ENCODE measurements at regions not wholly inside any gene's neighbourhood (a gene's known extent, or its start where the extent isn't known, plus 50 kb on each side); places are given as distances from the start of the nearest gene placed in this dataset.
"Not testable (repeated sequence)": the region's sequence is repeated elsewhere in the genome, so short reads cannot be mapped to it uniquely, and the experiment has no call there.

DNA sequence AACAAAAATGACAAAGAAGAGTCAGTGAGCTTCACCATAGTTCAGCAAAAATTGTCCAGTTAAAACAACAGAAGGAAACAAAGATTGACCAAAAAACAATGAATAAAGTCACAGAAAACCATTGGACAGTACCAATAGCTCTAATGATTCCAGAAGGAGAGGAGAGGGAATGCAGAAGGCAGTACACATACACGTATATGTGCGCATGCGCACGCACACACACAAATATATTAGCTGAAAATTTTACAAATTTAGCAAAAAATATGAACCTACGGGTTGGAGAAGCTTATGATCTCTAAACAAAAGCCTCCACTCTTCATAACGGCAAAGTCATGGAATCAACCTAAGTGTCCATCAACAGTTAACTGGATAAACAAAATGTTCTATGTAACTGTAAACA is 120.3 kb upstream of the MON1B start:
- no peak for DNase-seq

DNA sequence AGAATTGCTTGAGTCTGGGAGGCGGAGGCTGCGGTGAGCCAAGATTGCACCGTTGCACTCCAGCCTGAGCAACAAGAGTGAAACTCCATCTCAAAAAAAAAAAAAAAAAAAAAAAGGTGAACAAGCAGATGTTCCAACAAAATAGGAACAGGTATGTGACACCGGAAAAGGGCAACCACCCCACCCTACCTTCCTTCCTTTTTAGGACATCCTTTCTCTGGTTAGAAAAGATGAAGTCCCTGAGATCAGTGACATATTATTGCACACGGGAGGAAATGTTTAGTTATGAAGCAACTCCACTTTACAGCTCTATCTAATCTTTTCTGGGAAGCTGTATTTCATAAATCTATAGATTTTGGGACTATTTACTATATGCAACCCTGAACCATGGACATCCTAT is 114.2 kb upstream of the MON1B start:
- DNase-seq, result no peak

DNA sequence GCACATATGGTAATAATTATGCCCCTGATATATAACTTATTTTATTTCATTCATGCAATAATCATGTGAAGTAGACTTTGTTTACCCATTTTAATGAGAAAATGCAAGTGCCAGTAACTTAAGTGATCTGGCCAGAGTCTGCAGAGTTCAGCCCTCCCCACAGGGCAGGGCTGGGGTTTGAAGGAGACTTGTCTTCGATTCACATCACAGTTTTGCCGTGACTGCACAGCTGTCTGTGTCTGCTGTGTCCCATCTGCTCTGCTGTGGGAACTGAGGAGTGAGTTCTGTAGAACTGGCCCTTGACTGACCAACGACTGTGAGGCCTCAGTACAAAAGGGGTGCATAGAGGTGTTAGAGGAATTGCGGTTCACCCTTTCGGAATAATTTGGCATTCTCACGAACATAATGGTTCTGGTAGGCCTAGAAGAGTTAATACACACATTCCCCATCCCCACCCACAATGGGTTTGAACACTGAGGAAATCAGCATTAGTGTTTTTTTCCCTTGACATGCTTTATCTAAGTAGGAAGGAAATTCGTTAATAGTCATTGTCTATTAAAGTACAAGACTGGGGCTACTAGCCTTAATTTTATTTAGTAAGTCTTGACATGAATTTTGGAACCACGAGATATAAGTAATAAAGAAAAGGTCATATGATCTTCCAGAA is 113.6 kb upstream of the MON1B start:
- no peak for DNase-seq

DNA sequence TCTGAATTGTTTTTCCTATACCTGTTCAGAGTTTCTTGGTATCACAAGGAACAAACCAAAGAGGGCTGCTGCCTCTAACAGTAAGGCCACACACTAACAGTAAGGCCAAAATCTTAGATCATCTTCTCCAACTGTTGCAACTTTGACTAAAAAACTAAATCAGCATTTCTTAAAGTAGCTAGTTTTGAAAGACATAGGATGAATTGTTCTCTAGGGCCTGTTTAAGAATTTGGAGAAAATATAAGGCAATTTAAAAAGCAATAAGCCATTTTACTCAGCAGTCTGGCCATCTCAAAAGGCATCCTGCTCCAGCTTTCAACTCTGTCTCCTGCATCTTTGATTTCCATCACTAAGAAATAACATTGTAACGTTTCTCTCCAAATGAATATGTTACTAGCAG is 105.0 kb upstream of the MON1B start:
- DNase-seq, result no peak

DNA sequence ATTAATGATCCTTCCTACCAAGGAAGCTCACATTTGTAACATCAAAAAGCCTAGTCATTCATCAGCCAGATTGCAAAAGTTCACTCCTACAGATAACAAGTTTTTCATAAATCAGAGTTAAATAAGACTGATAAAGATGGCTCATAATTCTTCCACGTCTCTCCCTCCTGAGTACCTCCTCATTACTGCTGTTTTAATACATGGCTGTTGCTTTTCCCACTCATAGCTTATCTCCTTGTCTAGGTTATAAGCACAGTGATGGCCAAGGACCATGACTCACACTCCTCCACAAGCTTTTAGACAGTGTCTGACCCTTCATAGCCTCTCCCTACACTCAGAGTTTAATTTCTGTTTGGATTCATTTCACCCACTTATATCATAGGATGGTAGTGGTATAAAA is 100.9 kb upstream of the MON1B start:
- DNase-seq, result no peak

DNA sequence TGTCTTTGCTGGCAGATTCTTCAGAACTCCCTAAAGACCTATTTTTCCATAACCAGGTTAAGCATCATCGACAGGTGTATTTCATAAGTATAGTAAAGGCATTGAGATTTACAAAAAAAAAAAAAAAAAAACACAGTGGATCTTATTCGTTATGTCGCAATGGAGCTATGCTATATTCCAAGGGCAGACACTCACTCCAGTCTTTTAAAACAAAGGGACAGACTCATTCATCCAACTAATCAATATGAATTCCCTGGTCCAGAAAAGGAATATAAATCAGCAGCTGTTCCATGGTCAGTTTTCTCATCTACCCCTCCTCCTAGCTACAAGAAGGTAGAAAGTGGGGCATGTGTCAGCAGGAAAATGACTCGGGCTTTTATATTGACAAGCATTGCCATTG is 97.7 kb upstream of the MON1B start:
- no peak for DNase-seq

DNA sequence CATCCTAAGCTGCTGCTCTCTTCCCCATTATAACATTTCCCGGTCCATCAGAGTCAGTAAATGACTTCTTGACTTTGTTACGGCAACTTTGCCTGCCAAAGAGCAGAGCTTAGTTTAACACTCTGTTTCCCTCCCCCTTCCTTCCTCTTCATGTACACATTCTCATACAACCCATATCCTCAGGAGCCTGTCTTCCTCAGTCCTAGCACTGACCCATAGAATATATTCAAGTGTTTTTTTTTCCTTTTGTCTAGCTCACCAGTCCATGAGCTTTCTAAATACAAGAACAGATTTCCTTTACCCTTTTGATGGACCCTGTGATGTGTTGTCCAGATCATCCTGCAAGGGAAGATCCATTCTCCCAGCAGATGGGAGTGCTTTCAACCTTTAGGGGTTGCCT is 97.0 kb upstream of the MON1B start:
- no peak for DNase-seq

DNA sequence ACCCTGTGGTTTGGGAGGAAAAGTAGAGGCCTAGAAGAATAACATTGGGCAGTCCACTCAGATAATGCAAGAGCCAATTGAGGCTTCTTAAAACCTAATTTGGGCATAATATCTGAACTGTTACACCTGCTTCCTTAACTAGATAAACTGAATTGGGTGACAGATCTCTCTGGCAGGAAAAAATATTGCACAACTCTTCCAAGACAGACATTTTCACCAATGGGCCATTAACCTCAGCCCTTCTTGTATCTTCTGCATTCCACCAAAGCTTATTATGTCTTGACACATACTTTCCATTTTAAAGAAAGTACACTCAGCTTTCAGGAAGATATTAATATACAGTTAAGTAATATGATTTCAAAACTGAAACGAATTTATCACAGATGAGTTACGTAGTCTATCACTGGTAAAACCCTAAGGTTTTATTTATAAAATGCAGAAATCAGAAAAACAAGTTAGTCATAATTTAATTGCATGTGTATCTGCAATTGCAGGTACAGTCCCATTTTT is 79.9 kb upstream of the MON1B start:
- DNase-seq, result no peak

DNA sequence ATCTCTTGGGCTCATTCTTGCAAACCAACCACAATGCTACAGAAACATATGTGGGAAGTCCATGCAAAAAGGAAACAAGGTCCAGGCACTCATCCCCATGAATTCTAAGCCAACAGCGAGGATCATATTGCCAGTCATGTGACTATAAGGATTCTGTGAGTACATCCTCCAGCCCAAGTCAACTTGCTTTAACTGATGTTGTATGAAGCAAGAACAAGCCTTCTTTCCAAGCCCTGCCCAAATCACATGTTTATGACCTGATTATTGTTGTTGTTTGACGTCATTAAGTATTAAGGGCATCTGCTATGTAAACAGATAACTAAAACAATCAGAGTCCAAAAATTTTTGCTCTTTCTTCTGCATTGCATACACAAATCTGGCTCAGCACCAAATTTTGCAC is 78.2 kb upstream of the MON1B start:
- no peak for DNase-seq

DNA sequence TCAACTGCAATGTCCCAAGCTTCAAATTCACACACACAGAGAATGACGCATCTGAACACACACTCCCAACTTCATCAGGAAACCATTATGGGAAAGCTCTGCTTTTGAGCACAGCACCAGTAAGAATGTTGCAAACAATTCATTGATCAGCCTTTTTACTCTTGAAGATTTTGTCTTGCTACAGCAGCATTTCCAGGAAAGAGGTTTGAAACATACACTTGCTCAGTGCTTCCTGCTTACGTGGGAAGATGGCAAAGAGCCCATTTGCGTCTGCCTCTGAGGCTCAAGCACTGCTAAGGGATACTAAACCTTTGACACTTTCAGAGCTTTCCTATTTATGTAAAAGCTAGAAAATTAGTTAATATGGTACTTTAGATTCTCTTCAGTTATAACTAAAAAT is 77.2 kb upstream of the MON1B start:
- DNase-seq, result no peak

DNA sequence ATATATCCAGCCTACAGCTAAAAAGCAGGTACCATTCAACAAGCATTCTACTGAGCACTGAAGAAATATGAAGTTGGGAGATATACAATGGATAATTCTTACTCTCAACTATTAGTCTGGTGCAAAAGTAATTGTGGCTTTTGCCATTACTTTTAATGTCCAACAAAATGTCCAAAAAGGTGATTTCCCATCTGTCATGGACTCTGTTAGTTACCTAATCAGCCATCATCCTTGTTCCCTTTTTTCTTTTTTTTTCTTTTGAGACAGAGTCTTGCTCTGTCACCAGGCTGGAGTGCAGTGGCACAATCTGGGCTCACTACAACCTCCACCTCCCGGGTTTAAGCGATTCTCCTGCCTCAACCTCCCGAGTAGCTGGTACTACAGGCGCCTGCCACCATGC is 76.6 kb upstream of the MON1B start:
- DNase-seq, result not testable (repeated sequence)

DNA sequence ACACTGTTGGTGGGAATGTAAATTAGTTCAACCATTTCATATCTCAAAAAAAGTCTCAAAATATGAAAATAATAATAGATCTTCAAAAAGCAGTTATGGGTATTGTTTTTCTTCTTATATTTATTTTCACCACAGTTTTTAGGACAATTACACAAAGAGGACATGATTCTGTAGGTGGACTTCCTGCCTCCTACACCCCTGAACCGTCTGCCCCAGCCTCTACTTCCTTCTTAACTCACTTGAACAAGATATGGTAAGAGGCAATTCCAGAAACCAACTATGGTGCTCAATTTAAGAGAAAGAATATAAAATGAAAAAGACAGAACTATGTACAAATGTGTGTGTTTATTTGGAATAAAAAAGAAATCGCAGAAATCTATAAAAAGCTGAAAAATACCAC is 74.1 kb upstream of the MON1B start:
- no peak for DNase-seq

DNA sequence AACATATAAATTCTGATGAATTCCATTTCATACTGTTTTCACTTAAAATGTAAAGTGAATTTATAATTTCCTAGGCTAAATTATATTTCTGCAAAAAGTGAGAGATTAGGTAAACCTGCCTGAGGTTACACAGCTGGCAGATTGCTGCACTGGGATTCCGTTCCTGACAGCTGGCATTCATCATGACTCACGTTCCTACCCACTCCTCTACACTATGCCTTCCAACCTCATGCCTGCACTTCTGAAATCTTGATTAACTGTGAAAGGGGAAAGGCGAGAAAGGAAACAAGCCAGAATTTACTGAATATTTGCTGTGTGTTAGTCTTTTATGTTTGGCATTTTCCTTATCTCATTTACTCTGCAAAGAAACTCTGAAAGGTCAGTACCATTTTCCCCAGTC is 73.3 kb upstream of the MON1B start:
- no peak for DNase-seq

DNA sequence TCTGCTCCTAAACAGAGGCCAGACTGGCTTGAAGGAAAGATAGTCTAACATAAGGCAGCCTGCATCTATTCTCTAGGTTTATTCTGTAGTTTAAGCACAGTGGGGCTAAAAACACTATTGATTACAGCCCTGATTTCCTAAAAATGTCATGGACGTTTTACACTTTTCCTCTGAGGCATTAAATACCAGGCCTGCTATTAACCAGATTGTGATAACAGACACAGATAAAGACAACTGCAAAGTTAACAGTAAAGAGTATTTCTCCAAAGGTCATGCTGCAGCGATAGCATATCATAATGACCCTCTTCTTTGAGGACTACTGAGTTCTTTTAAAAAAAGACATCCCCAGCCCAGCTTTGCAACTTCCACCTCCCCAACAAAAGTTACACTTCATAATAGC is 59.6 kb upstream of the MON1B start:
- DNase-seq, result no peak

DNA sequence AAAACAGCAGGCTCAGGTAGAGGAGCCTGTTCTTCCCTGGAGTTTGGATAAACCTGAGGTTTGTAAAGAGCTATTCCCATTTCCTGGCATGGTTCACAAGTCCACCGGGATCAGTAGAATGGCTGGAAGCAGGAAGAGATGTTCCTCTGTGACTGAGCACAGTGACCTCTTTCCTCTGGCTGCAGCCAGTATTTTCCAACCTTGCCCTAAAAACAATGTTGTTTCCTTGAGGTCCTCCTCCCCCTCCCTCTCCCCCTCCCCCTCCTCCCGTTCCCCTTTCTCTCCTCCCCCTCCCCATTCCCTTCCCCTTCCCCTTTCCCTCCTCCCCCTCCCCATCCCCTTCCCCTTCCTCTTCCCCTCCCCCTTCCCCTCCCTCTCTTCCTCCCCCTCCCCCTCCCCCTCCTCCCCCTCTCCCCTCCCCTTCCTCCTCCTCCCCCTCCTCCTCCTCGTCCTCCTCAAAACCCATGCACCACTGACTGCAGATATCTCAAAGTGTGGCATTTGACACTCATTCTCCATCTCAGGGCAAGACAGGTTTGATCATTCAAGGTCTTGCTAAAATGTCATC is 58.9 kb upstream of the MON1B start:
- no peak for DNase-seq

DNA sequence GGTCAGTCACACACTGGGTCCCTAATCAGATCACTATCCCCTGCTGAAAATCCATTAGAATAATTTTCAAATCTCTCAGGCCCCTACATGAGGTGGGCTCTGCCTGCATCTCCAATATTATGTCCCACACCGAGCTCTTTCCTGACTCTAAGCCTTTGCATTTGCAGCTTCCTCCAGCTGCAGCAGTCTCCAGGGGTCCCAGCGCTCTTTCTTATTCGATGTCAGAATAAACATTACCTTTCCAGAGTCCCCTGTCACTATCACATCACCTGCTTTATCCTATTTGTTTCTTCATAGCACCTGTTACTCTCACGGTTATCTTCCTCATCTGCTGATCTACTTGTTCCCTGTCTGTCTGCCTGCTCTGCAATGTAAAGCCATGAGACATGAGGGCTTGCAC is 57.3 kb upstream of the MON1B start:
- DNase-seq, result no peak

DNA sequence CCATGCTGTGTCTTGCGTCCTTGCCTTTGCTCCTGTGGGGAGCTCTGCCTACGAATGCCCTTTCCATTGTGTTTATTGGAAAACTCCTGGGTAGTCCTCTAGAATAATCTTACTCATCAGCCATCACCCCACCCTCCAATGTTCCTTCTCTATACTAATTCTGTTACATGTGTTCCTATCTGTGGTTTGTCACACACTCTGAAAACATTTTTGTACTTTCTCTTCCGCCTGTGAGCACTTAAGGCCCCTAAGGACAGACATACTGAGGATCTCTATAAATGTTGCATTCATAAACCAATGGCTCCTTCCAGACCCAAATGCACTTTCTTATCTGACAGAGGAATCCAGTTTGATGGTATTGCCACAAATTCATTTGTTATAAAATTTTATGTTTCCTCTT is 53.9 kb upstream of the MON1B start:
- no peak for DNase-seq
